ENCODE measurements at regions not wholly inside any gene's neighbourhood (a gene's known extent, or its start where the extent isn't known, plus 50 kb on each side); places are given as distances from the start of the nearest gene placed in this dataset.

DNA sequence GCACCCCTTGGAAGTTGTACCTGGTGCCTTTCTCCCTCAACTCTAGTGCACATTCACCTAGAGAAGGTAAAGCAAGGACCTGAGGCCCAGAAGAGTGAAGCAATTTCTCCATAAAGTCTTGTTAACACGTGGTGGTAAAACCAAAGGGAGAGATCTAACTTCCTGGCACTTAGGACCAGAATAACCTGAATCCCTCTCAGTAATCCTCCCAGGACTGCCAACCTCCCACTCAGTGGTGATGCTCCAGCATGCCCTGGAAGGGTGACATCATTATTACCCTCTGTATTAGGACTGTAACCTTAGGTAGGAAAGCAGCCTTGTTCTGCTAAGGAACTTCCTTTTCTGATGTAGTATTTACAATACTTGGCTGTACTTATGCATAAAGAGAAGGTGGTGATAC lies 330.6 kb upstream of the MARCKS start:
- TF ChIP-seq TAF1 (IDR thresholded peaks at IDR 0.05; ENCODE audit: borderline replicate concordance, insufficient read depth, low read length) (no peak), SIN3A (IDR thresholded peaks at IDR 0.05; ENCODE audit: borderline replicate concordance, insufficient read depth, low read length) (no peak), POLR2AphosphoS5 (IDR thresholded peaks at IDR 0.05; ENCODE audit: low read depth, low read length) (no peak), FOXP2 (optimal IDR thresholded peaks at IDR 0.05; ENCODE audit: borderline replicate concordance, extremely low read depth, extremely low read length, insufficient read depth) (no peak)
- TF ChIP-seq, protein P1, sequence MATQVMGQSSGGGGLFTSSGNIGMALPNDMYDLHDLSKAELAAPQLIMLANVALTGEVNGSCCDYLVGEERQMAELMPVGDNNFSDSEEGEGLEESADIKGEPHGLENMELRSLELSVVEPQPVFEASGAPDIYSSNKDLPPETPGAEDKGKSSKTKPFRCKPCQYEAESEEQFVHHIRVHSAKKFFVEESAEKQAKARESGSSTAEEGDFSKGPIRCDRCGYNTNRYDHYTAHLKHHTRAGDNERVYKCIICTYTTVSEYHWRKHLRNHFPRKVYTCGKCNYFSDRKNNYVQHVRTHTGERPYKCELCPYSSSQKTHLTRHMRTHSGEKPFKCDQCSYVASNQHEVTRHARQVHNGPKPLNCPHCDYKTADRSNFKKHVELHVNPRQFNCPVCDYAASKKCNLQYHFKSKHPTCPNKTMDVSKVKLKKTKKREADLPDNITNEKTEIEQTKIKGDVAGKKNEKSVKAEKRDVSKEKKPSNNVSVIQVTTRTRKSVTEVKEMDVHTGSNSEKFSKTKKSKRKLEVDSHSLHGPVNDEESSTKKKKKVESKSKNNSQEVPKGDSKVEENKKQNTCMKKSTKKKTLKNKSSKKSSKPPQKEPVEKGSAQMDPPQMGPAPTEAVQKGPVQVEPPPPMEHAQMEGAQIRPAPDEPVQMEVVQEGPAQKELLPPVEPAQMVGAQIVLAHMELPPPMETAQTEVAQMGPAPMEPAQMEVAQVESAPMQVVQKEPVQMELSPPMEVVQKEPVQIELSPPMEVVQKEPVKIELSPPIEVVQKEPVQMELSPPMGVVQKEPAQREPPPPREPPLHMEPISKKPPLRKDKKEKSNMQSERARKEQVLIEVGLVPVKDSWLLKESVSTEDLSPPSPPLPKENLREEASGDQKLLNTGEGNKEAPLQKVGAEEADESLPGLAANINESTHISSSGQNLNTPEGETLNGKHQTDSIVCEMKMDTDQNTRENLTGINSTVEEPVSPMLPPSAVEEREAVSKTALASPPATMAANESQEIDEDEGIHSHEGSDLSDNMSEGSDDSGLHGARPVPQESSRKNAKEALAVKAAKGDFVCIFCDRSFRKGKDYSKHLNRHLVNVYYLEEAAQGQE (IDR thresholded peaks at IDR 0.05; ENCODE audit: insufficient read depth in 1 of 2, low read depth in 2 of 2, low read length in 2 of 2) = no peak
